ENCODE measurements at regions not wholly inside any gene's neighbourhood (a gene's known extent, or its start where the extent isn't known, plus 50 kb on each side); places are given as distances from the start of the nearest gene placed in this dataset.

DNA sequence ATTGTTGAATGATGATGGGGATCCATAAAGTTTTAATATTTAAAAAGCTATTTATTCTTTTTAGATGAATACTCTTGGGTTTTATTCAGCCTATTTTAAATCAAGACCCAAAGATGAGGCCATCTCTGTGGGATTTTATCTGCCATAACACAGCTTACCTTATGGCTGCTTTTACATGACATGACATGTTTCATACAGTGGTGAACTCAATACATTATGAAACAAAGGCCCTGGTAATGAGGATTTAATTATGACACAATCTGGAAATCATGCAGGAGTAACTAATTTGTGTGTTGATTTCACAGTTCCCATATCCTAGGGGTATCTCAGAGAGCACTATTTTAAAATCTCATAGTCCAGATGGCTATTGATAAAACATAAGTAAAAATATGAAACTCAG lies 661.8 kb upstream of the FZD8 start:
- TF ChIP-seq, protein P1, sequence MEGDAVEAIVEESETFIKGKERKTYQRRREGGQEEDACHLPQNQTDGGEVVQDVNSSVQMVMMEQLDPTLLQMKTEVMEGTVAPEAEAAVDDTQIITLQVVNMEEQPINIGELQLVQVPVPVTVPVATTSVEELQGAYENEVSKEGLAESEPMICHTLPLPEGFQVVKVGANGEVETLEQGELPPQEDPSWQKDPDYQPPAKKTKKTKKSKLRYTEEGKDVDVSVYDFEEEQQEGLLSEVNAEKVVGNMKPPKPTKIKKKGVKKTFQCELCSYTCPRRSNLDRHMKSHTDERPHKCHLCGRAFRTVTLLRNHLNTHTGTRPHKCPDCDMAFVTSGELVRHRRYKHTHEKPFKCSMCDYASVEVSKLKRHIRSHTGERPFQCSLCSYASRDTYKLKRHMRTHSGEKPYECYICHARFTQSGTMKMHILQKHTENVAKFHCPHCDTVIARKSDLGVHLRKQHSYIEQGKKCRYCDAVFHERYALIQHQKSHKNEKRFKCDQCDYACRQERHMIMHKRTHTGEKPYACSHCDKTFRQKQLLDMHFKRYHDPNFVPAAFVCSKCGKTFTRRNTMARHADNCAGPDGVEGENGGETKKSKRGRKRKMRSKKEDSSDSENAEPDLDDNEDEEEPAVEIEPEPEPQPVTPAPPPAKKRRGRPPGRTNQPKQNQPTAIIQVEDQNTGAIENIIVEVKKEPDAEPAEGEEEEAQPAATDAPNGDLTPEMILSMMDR (IDR thresholded peaks at IDR 0.05): no peak
- no peak for TF ChIP-seq POLR2AphosphoS5 (IDR thresholded peaks at IDR 0.05)
- no peak for TF ChIP-seq POLR2A (IDR thresholded peaks at IDR 0.05)
- no peak for TF ChIP-seq EP300 (IDR thresholded peaks at IDR 0.05)
